ENCODE measurements at regions not wholly inside any gene's neighbourhood (a gene's known extent, or its start where the extent isn't known, plus 50 kb on each side); places are given as distances from the start of the nearest gene placed in this dataset.
"Not testable (repeated sequence)": the region's sequence is repeated elsewhere in the genome, so short reads cannot be mapped to it uniquely, and the experiment has no call there.

DNA sequence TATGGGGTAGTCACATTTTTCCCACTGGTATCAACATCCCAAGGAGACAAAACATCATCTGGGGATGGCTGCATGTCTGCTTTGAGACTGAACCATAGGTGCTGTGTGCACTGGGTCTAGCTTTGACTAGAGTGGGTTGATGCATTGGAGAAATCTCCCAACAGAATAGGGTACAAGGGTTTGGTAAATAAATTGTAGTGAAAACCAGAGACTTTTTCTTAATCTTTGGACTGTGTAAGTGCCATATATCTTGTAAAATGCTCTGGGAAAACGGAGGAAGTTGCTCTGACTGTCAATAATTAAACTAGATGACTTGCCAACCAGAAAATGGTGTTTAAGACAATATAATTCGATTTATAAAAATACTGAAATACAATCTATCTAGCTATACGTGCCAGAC lies 1064.0 kb upstream of the SLIT2 start:
- Histone ChIP-seq H3K27ac (no peak overlapping the region), H3K27me3 (no peaks in the 10 kb centered on the region), H3K4me1 (no peaks in the 10 kb centered on the region), H3K4me3 (no peak overlapping the region), H3K9me3 (no peaks in the 10 kb centered on the region), H3K36me3 (no peaks in the 10 kb centered on the region)
- 13 to 61% methylated on average over 3 of the region's 3 CpGs for WGBS, 2 donors
- TF ChIP-seq, protein P1, sequence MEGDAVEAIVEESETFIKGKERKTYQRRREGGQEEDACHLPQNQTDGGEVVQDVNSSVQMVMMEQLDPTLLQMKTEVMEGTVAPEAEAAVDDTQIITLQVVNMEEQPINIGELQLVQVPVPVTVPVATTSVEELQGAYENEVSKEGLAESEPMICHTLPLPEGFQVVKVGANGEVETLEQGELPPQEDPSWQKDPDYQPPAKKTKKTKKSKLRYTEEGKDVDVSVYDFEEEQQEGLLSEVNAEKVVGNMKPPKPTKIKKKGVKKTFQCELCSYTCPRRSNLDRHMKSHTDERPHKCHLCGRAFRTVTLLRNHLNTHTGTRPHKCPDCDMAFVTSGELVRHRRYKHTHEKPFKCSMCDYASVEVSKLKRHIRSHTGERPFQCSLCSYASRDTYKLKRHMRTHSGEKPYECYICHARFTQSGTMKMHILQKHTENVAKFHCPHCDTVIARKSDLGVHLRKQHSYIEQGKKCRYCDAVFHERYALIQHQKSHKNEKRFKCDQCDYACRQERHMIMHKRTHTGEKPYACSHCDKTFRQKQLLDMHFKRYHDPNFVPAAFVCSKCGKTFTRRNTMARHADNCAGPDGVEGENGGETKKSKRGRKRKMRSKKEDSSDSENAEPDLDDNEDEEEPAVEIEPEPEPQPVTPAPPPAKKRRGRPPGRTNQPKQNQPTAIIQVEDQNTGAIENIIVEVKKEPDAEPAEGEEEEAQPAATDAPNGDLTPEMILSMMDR (IDR thresholded peaks at IDR 0.05): no peak
- TF ChIP-seq POLR2A (IDR thresholded peaks at IDR 0.05) (no peak), EP300 (IDR thresholded peaks at IDR 0.05) (no peak), POLR2AphosphoS5 (IDR thresholded peaks at IDR 0.05) (no peak)
- DNase-seq: no peak
- intact Hi-C loops (cut with DNase I): no loop called here

DNA sequence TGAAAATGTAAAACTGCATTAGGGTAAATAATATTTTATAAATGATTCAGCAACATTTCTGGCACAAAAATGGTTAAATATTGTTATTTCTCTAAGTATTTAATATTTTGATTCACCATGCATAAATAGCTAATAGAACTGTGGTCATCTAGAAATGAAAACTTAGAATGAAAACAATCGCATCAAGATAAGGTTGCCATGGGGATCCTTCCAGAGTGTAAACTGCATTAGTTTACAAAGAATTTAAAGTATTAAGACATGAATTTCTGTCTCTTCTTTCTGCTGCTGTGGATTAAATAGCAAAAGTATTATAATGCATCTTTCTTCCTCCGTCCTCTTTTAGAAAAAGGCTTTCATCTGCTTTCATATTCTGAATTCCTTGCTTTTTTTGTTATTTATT lies 1064.6 kb upstream of the SLIT2 start:
- Histone ChIP-seq H3K27me3 (no peaks in the 10 kb centered on the region), H3K4me3 (no peak overlapping the region), H3K36me3 (no peaks in the 10 kb centered on the region), H3K4me1 (no peaks in the 10 kb centered on the region), H3K27ac (no peak overlapping the region), H3K9me3 (no peaks in the 10 kb centered on the region)
- intact Hi-C loops (cut with DNase I): no loop called here
- TF ChIP-seq, protein P1 (IDR thresholded peaks at IDR 0.05): no peak
- TF ChIP-seq POLR2AphosphoS5 (IDR thresholded peaks at IDR 0.05) (no peak), EP300 (IDR thresholded peaks at IDR 0.05) (no peak), POLR2A (IDR thresholded peaks at IDR 0.05) (no peak)
- 38 to 60% methylated on average over 2 of the region's 2 CpGs for WGBS, 2 donors
- DNase-seq: no peak

DNA sequence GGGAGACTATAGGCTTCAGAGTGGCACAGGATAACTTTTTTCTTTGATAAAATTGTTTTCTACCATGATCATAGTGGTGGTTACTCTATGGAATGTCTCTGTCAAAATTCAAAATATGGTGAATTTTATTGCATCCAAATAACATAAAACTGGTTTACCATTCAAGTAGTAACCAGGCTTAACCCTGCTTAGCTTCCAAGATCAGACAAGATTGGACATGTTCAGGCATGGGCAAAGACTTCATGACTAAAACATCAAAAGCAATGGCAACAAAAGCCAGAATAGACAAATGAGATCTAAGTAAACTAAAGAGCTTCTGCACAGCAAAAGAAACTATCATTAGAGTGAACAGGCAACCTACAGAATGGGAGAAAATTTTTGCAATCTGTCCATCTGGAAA lies 1070.1 kb upstream of the SLIT2 start:
- H3K27ac ChIP-seq; H3K4me1 ChIP-seq; H3K27me3 ChIP-seq; intact Hi-C loops (cut with DNase I); H3K9me3 ChIP-seq; DNase-seq; H3K36me3 ChIP-seq; H3K4me3 ChIP-seq: not testable (repeated sequence)

DNA sequence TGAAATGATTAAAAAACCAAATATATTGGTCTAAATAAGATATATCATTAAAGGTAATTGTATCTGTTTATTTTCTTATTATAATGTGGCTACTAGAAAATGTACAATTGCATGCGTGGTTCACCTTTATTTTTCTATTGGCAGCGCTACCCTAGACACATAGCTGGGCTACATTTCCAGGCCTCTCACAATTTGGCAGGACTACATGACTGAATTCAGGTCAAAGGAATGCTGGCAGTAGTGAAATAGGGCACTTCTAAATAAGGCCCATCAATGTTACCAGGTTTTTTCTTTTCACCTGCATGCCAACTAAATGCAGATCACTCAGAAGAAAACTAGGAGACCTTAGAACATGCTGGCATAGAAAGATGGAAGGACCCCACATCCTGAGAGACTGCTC lies 1072.9 kb upstream of the SLIT2 start:
- TF ChIP-seq POLR2AphosphoS5 (IDR thresholded peaks at IDR 0.05) (no peak), EP300 (IDR thresholded peaks at IDR 0.05) (no peak), POLR2A (IDR thresholded peaks at IDR 0.05) (no peak)
- TF ChIP-seq, protein P1 (IDR thresholded peaks at IDR 0.05): no peak
- Histone ChIP-seq H3K4me3 (no peak overlapping the region), H3K27me3 (no peaks in the 10 kb centered on the region), H3K9me3 (no peaks in the 10 kb centered on the region), H3K36me3 (no peaks in the 10 kb centered on the region), H3K4me1 (peaks cover 0 to 7% (median 2%) of the 10 kb centered on the region in 4 donors), H3K27ac (no peak overlapping the region)
- no peak for DNase-seq
- WGBS, 2 donors: 92 to 96% methylated on average over 2 of the region's 2 CpGs
- intact Hi-C loops (cut with DNase I): no loop called here

DNA sequence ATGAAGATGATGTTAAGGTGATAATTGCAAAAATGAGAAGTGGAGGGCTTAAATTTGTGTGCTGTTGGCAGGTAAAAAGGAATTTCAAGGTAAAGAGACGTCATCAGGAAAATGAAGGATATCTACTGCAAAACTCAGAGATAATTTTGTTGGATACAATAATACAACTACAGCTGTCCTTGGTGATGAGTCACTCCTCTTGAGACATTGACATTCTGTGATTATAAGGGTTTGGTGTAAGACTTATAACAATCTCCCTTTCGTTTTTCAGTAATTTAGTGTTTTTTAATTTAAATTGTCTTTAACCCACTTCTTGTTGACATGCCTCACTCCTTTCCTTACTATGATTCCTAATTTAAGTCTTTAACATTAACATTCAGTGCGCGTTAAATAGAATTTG lies 1074.1 kb upstream of the SLIT2 start:
- no peak for DNase-seq
- Histone ChIP-seq H3K4me3 (no peak overlapping the region), H3K36me3 (no peaks in the 10 kb centered on the region), H3K9me3 (no peaks in the 10 kb centered on the region), H3K27me3 (no peaks in the 10 kb centered on the region), H3K27ac (no peak overlapping the region), H3K4me1 (peaks cover 0 to 7% (median 2%) of the 10 kb centered on the region in 4 donors)
- intact Hi-C loops (cut with DNase I): no loop called here
- WGBS, 2 donors: 86 to 88% methylated on average over 4 of the region's 4 CpGs
- TF ChIP-seq POLR2A (IDR thresholded peaks at IDR 0.05) (no peak), POLR2AphosphoS5 (IDR thresholded peaks at IDR 0.05) (no peak), EP300 (IDR thresholded peaks at IDR 0.05) (no peak)
- TF ChIP-seq, protein P1 (IDR thresholded peaks at IDR 0.05): no peak

Data from sigmoid colon (tissue), 6 donors.